Testis (tissue), 2 donors: ENCODE measurements at regions not wholly inside any gene's neighbourhood (a gene's known extent, or its start where the extent isn't known, plus 50 kb on each side); places are given as distances from the start of the nearest gene placed in this dataset.

Experiments used
- CTCF ChIP-seq, 3 experiments: fragments of 450-650 bp in 2 of 3; fragments of 200-600 bp in 1 of 3; sonication (generic) in 1 of 3; IDR thresholded peaks; one replicate each; pipeline ENCODE4 v1.5.1; 2016 to 2019; ENCODE audit warnings: antibody characterized with exemption in 3 of 3, mild to moderate bottlenecking in 2 of 3, moderate library complexity in 1 of 3
- POLR2A ChIP-seq: fragments of 450-650 bp; IDR thresholded peaks from one replicate; pipeline ENCODE4 v1.6.1; 2017; ENCODE audit warnings: antibody characterized with exemption, mild to moderate bottlenecking, moderate library complexity

- TF ChIP-seq CTCF (IDR thresholded peaks at IDR 0.05) (no peak), POLR2A (no peak)
Observed at GRCh38 chr12:25034676-25035075, 85.8 kb upstream of the BCAT1 start.
